GM04503 (cell line): ENCODE measurements at regions not wholly inside any gene's neighbourhood (a gene's known extent, or its start where the extent isn't known, plus 50 kb on each side); places are given as distances from the start of the nearest gene placed in this dataset.
"Not testable (repeated sequence)": the region's sequence is repeated elsewhere in the genome, so short reads cannot be mapped to it uniquely, and the experiment has no call there.

Experiments used
- DNase-seq: peaks from one replicate; pipeline ENCODE4 v3.0.0-alpha.2; 2012; ENCODE audit warnings: low read depth

DNA sequence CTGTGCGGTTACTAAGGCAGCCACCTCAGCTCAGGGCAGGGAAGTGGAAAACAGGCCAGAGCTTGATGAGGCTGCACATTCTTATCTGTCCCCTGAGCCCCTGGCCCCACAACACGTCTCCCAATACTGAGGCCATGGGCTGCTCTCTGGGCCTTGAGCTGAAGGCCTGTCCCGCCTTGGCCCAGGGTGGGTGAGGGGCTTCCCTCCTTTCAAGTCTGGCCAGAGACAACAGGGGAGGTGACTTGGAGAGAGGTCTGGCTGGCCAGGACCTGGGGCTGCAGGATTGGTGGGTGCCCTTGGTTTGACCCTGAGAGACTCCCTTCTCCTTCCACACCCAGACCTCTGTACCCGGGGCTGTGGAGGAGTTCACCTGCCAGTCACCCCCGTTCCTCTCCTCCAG is 563.8 kb downstream of the PTPRU start:
- no peak for DNase-seq

DNA sequence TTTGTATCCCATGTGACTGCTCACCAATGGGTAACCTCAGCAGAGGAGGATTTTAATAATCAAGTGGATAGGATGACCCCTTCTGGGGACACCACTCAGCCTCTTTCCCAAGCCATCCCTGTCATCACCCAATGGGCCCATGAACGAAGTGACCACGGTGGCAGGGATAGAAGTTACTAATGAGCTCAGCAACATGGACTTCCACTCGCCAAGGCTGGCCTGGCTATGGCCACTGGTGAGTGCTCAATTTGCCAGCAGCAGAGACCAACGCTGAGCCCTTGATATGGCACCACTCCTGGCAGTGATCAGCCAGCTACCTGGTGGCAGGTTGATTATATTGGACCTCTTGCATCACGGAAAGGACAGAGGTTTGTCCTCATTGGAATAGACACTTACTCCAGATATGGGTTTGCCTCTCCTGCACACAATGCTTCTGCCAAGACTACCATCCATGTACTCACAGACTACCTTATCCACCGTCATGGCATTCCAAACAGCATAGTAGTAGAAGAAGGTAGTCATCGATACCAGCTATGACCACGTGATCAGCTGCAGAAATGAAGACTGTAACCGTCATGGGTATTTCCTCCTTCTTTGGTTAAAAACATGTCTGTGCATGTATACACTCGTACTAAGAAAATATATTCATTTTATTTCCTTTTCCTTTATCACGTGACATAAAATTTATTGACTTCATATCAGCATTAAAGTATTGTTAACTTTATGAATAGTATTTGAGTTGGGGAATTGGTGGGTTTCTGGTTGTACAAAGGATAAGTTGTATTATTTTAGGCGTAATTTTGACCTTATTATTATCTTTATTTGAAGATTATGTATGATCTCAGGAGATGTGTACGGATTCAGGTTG is 562.6 kb downstream of the PTPRU start:
- DNase-seq, result no peak

DNA sequence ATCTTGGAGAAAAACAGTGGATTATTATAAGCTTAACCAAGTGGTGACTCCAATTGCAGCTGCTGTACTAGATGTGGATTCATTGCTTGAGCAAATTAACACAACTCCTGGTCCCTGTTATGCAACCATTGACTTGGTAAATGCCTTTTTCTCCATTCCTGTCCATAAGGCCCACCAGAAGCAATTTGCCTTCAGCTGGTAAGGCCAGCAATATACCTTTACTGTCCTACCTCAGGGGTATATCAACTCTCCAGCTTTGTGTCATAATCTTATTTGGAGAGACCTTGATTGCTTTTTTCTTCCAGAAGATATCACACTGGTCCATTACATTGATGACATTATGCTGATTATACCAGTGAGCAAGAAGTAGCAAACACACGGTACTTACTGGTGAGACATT is 560.8 kb downstream of the PTPRU start:
- DNase-seq, result not testable (repeated sequence)

DNA sequence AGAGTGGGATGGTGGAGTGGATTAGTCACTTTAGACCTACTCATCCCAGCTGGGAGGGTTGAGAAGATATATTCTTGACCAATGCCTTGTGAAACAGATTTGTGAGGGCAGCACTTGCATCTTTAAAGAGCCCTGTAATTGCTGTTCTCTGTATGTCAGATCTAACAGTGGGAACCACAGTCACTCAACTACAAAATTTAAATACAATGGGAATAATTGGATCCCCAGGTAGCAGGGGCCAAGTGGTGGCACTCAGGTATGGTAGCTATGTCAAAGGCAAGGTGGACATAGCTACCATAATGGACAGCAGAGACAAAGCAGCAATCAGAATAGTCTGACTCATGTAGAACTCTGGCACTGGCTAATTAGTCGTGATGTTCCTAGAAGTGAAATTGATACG is 559.6 kb downstream of the PTPRU start:
- DNase-seq, result not testable (repeated sequence)

DNA sequence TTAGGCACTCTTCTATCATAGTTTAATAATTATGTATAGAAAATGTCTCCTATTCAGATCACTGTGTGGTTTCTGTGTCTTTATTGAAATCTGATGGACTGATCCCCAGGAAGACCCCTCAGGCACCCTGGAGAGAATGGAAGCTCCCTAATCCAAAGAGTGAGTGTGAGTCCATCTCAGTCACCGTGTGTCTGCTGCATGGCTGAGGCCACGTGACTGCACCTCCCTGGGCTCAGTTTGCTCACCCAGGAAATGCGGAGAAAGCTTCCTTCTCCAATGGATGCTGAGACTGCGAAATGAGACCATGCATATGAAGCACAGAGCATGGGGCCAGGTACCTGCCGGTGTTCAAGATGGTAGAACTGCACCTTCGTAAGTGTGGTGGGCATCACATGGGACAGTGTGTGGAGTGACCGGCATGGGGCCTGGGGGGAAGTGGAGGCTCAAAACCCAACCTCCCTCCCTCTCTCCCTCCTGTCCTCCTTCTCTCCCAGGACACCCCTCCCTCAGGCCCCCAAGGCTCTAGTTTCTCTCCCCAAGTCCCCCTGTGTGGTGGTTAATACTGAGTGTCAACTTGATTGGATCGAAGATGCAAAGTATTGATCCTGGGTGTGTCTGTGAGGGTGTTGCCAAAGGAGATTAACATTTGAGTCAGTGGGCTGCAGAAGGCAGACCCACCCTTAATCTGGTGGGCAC is 557.5 kb downstream of the PTPRU start:
- DNase-seq, result no peak

DNA sequence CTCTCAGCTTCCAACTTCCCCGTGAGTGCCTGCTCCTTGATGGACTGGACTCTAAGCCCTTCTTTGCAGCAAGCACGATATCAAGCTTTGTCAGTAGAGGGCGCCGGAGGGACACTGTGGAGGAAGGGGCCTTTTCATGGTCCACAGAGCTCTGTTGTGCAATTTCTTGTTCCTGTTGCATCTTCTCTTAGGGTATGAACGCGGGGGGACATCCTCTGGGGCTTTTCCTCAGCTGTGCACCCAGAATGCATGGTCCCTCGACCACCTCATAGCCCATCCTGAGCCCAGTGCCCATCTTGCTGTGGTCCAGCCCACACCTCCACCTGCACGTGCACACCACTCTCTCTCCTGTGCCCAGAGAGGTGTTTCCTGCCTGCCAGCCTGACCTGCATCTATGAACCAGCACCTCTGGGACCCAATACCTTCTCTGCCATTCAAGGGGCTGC is 556.8 kb downstream of the PTPRU start:
- peak; percentile 12 for DNase-seq

DNA sequence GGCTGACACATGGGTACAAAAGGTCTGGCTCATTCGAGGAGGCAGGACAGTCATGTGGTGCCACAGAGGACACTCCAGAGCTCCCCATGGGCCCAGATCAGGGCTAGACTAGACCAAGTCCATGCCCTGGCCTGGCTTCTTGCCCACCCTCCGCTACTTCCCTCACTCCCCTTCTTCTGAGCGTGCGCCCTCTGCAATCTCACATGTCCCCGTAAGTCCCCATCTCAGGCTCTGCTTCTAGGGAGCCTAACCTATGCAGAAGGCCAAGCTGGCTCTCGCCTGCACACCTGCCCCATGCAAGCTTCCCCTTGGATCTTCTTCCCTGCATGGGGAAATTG is 553.6 kb downstream of the PTPRU start:
- no peak for DNase-seq

DNA sequence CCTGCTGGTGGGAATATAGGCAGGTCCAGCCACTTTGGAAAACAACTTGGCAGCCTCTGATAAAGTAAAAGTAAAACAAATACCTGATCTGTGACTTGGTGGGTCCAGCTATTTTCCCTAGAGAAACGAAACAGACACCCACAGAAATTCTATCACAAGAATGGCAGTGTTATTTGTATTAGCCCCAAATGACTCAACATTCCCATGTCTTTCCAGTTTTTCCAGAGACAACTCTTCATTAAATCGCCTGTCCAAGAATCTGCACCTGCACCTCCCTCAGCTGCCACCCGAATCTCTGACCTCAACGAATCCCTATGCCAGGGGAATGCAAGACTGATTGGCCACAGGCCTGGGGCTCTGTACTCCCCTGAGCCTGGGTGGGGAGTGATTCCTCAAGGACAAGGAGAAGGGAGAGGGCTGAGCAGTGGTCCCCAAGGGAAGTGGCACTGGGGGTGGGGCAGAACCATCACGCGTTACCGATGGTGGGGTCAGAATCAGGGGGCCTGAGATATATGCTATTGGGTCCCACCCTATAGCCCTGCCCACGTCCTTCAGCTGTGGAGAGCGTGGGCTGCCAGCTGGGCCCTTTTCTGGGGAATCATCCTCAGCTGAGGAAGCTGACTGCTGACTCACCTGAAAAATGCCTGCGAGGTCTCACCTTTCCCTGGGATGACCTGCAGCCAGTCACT is 553.0 kb downstream of the PTPRU start:
- DNase-seq, result no peak

DNA sequence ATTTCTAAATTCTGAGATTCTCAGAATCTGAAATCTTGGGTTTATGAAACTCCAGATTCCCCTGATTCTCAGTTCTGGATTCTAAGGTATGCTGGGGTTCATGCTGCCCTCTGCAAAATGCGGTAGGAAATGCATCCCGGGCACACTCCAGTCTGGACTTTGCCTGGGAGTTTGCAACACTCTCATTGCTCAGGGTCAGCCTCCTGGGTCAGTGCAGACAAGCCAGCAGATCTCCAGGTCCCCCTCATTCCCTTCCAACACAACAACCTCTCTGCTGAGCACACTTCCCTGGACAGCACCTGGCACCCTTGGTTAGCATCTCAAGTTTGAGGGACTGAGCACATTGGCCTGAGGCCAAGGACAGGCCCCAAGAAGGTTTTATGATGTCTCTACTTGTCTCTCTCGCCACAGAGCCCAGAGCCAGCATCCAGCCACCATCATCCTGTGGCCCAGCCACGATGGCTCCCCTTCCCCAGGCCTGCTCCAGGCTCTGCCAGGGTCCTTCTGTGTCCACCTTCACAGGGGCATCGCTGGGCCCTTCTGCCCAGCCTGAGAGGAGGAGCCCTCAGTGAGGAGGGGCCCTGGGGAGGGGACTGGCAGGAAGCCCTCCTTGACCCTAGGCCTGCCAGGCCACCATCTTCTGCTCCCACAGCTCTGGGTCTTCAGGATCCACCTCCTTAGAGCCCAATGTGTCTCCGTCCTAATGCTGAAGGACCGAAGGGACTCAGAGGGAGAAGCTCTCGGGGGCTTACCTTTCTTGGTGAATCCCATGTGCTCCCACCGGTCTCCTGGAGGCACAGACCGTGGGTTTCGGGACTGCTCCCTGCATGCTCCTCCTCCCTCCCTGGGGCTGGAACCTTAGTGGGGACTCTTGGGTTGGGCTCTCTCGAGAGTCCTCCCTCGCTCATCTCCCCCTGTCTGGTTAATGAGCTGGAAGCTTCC is 550.7 kb downstream of the PTPRU start:
- DNase-seq, result no peak

DNA sequence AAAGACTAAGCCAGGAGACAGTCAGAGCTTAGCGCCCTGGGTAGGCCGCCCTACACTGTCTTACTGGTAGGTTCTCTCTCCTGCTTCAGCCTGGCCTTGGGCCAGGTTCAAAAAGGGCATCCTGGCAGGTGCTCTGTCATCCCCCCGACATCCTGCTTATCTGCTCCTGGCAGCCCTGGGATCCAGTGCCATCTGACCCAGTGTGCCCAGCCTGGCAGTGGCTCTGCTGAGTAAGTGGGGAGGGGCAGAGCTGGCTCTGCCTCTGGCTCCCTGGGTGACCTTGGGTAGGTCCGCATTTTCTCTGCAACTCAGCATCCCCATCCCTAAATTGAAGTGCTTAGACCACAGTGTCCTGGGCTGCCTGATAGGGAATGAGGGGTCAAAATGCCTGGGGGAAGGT is 549.9 kb downstream of the PTPRU start:
- no peak for DNase-seq

DNA sequence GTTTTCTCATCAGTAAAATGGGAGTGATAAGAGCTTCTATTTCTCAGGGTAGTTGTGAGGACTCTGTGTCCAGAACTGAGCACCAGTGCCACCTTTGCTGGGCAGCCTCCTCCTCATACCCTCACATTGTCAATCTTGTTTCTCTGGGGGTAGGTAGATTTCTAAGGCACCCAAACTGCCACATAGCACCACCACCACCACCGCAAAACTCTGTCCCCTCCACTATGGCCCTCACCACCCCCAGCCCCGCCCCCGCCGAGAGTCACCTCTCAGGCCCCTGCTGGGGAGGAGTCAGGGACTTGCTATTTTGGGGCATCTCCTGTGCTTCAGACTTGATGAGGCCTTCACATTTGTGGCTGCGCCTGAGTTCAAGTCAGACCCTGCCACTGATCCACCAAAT is 549.2 kb downstream of the PTPRU start:
- no peak for DNase-seq

DNA sequence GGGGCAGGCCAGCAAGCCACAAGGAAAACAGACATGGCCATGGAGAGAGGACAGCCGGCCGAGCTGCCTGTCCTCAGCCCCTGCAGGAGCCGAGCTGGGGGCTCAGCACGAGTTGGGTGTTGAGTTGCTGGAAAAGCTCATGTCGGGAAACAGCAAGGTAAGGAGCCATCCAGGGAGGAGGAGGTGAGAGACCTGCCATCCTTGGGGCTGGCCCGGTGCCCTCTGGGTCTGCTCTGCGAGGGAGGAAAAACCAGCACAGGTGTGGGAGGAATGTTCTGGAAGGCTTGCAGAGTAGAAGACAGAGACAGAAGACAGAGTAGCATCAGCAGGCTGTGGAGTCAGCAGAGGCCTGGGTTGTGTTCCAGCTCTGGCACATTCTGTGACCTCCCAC is 548.8 kb downstream of the PTPRU start:
- no peak for DNase-seq

DNA sequence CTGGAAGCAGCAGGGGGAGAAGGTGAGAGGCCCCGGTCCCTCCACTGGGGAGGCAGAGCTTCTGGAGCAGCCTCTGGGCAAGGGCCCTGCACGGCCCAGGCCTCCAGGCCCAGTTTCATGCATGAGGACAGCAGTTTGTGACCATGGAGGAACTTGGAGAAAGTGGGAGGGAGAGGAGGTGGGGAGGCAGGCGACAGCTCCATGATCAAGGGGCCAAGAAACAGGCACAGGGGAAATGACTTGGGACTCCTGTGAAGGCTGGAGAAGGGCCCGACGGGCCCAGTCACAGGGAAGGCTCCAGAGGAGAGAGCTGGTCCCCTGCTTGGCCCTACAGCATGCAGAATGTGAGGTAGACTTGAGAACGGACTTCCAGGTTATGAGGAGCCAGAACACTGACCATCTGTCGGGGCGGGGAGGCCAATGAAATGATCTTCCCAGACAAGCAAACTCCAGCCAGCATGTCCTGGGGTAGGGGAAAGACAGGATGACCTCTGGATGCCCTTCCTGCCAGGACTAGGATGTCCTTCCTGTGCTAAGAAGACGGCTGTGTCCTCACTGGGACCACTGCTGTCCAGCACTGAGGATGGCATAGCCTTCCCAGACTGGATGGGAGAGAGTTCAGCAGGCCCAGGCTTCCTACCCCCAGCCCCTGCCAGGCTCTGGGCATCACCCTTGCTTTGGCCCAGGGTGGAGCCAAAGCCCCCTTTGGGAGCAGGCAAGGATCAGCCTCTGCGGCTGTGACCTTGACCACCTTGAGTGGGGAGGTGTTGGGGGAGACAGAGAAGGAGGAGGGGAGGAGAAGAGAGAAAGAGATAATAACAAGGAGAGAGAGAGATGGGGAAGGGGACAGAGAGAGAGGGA is 548.2 kb downstream of the PTPRU start:
- DNase-seq, result no peak

DNA sequence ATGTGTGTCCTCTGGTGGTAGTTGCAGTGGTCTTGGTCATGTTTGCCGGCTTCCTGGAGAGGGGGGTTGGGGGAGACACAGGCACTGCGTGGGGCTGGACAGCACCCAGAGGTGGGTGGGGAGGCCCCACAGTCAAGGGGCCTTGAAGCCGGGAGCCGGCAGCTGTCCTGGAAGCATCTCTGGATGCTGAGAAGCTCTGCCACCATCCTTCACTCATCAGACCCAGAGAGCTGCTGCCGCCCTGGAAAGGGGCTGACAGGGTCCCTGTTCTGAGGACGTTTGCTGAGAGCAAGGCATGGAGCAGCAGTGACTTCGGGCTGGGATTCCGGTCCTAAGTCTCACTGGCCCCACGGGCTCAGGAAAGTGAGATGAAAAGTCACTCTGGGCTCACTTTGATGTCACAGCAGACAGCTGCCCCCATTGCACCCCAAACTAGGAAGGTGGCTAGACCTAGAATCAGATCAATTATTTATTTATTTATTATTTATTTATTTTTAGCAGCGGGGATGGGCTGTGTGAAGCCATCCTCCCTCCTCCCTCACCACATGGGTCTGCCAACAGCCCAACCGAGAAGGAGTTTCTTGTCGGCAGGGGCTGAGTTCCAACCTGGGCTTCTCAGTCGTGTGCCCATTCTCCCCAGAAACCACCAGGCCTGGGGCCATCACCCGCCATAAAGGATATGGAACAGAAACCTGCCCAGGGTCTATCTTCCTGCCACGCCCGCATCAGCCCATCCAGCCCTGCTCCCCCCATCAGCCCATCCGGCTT is 547.4 kb downstream of the PTPRU start:
- no peak for DNase-seq

DNA sequence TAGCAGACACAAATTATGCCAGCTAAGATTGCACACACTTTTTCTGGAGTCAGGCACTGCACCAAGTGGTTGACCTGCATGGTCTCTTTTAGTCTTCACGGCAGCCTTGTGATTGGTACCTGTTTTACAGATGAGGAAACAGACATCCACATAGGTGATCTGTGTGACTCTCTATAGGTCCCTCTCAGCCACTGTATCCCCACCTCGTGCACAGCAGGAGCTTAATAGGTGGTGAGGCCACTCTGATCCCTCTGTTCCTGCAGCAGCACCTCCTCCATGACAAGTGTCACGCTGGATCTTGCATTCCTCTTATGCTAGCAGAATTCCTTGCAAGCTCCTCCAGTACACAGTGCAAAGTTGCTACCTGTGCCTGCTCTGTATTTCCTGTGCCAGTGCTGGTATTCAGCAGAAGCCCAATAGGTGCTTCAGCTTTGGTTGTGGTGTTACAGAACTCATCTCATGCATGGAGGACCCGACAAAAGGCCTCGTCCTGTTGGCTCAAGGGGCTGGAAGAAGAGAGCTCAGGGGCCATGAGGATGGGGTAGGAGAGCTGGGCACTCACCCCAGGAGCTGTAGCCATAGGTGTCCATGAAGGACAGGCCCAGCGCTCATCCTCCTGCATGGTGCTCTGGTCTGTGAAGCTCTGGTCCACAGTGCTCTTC is 546.7 kb downstream of the PTPRU start:
- no peak for DNase-seq

DNA sequence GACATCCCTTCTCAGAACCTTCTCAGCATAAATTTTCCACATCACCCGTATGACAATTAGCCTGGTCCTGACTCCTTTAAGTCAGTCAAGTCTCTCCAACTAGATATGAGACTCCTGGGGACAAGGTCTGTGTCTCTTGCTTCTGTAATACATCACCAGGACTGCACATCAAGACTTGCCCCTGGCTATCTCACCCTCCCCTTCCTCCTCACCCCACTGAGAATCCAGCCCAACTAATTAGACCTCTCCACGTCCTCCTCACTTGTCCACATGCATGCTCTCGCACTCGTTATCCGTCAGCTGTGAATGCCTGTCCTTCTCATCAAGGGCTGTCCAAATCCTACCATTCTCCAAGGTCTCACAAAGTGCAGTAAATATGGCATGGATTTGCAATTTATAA is 542.8 kb downstream of the PTPRU start:
- no peak for DNase-seq

DNA sequence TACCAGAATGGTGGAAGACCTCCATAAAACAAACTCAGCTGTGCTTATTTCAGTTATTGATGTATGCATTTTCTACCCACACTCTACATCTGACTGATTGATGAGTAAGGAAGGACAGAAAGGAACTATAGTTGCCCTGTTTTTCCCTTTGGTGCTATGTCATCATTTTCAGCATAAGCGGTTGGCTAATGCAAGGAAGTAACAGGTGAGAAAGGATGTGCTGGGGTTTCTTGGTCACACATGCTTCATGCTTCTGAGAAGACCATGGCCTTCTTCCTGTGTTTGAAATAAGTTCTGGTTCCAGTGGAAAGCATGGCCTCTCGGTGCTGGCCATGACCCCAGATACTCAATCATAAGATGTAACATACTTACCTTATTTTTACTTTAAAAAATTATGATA is 541.2 kb downstream of the PTPRU start:
- DNase-seq, result no peak

DNA sequence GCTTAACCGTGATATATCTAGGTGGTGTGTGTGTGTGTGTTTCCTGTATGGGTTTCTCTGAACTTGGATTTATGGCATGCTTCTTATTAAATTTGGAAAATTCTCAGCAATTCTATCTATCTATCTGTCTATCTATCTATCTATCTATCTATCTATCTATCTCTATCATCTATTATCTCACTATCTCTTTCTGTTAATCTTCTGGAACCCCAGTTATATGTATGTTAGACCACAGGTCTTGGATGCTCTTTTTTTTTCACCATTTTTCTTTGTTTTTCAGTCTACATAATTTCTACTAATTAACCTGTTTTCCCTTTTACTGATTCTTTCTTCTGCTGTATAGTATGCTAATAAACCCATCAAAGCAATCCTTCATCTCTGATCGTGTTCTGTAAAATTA is 538.0 kb downstream of the PTPRU start:
- no peak for DNase-seq

DNA sequence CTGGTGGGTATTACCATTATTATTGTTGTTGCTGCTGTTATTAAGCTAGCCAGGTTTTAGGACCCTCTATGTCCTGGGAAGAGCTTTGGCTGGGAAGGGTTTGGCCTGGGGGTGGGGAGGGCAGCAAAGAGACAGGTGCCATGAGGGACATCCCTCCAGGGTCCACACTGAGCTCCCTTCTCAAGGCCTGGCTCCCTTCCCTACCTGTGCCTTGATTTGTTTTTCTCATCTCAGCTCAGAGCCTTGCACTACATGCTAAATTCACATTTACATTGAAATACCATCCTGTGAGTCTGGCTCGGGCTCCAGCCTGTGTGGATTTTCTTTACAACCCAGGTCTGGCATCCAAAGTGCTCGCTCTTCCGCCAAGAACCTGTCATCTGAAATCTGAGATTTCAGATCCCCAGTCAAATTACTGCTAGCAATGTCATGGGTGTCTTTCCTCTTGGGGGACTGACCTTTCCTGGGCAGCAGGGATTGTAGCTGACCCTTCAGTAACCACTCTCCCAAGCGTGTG is 536.3 kb downstream of the PTPRU start:
- no peak for DNase-seq
